HepG2 (cell line): ENCODE measurements at regions not wholly inside any gene's neighbourhood (a gene's known extent, or its start where the extent isn't known, plus 50 kb on each side); places are given as distances from the start of the nearest gene placed in this dataset.

Experiments
- ATAC-seq: fragments of 200-7000 bp; cut with Tn5 transposase; 3 replicates; pipeline ENCODE4 v1.9.1; 2020; ENCODE audit warnings: mild to moderate bottlenecking, moderate library complexity
- BruUV-seq: library from RNA; stranded (reverse); fragments of 400-500 nt; replicated peaks from 2 replicates; lab custom pipeline; 2021; lab: Mats Ljungman, UMichigan
- CTCF ChIA-PET: fragments of 300-600 bp; formaldehyde crosslinking; extraction: SDS; loops from one replicate; lab custom pipeline; 2021; ENCODE audit warnings: low total read pairs, inconsistent platforms, low intra/inter-chr PET ratio; lab: Yijun Ruan, JAX
- POLR2A ChIA-PET: fragments of 350-600 bp; sonication (Branson Sonifier 250); formaldehyde crosslinking; loops from one replicate; lab custom pipeline; 2020; ENCODE audit warnings: antibody characterized with exemption, inconsistent platforms; lab: Yijun Ruan, JAX
- DNase-seq: peaks from one replicate; pipeline ENCODE4 v3.0.0-alpha.2; 2015; ENCODE audit warnings: low spot score
- FAIRE-seq: peaks from 3 replicates; lab custom pipeline; 2011; peaks lifted over from hg19 to GRCh38; lab: Jason Lieb, UNC
- H2AFZ ChIP-seq: one replicate; pipeline ENCODE4 v1.6.1; 2011; ENCODE audit warnings: low read length, inconsistent platforms
- H3K27ac ChIP-seq: fragments of 300-600 bp; 3 replicates; pipeline ENCODE4 v1.8.0; 2011; ENCODE audit warnings: mixed run types, mild to moderate bottlenecking, mixed read lengths, low read length, inconsistent platforms; ENCODE audit not compliant: insufficient read depth; ENCODE audit errors: extremely low read length
- H3K27me3 ChIP-seq, 2 experiments: fragments of 200-600 bp in 1 of 2; 2 replicates in 1 of 2; 3 replicates in 1 of 2; pipeline versions ENCODE4 v1.6.0 to v1.8.0; 2011; ENCODE audit warnings: low read length in 2 of 2, mild to moderate bottlenecking in 2 of 2, moderate library complexity in 2 of 2, inconsistent platforms in 1 of 2; ENCODE audit not compliant: insufficient read depth in 2 of 2, control insufficient read depth in 1 of 2
- H3K36me3 ChIP-seq, 2 experiments: fragments of 200-600 bp in 1 of 2; replicated peaks in 1 of 2; 2 replicates in 1 of 2; 3 replicates in 1 of 2; pipeline versions ENCODE4 v1.5.1 to v1.8.0; 2011; ENCODE audit warnings: low read length in 2 of 2, inconsistent platforms in 1 of 2; ENCODE audit not compliant: insufficient read depth in 2 of 2, control insufficient read depth in 1 of 2
- H3K4me1 ChIP-seq: 2 replicates; pipeline ENCODE4 v1.5.1; 2012; ENCODE audit warnings: low read length, inconsistent platforms; ENCODE audit not compliant: insufficient read depth
- H3K4me2 ChIP-seq: 2 replicates; pipeline ENCODE4 v1.6.0; 2011; ENCODE audit warnings: low read depth, low read length, inconsistent platforms
- H3K4me3 ChIP-seq, 3 experiments: fragments of 200-600 bp in 1 of 3; sonication (generic), shearing (Covaris generic) in 1 of 3; replicated peaks in 1 of 3; 2 replicates each; pipeline ENCODE4 v1.5.1; 2011 to 2016; ENCODE audit warnings: low read length in 3 of 3, inconsistent platforms in 2 of 3, low read depth in 2 of 3, mild to moderate bottlenecking in 2 of 3, control low read depth in 1 of 3, mixed read lengths in 1 of 3; ENCODE audit not compliant: insufficient read depth in 1 of 3
- H3K79me2 ChIP-seq: one replicate; pipeline ENCODE4 v1.6.1; 2011; ENCODE audit warnings: low read length, inconsistent platforms; ENCODE audit not compliant: insufficient read depth
- H3K9ac ChIP-seq: 2 replicates; pipeline ENCODE4 v1.6.0; 2011; ENCODE audit warnings: mild to moderate bottlenecking, low read depth, low read length, inconsistent platforms; ENCODE audit not compliant: insufficient read depth
- H3K9me3 ChIP-seq: 2 replicates; pipeline ENCODE4 v1.5.1; 2012; ENCODE audit warnings: mild to moderate bottlenecking, low read length
- H4K20me1 ChIP-seq: 2 replicates; pipeline ENCODE4 v1.6.0; 2011; ENCODE audit warnings: inconsistent platforms, mild to moderate bottlenecking, low read length, moderate library complexity; ENCODE audit not compliant: insufficient read depth
- CREB1 ChIP-seq, 2 experiments: fragments of 450-650 bp in 1 of 2; IDR thresholded peaks; 2 replicates each; pipeline ENCODE4 v1.6.1; 2016 to 2017; ENCODE audit warnings: control low read depth in 1 of 2, mild to moderate bottlenecking in 1 of 2, missing compliant biosample characterization in 1 of 2, missing genetic modification characterization in 1 of 2
- SATB2 ChIP-seq: sonication (generic); formaldehyde crosslinking; IDR thresholded peaks from 2 replicates; pipeline ENCODE4 v1.5.0; 2020; ENCODE audit warnings: missing genetic modification reagents
- TAF15 ChIP-seq: fragments of 200-400 bp; formaldehyde crosslinking; IDR thresholded peaks from one replicate; pipeline ENCODE4 v1.6.1; 2018; ENCODE audit warnings: mild to moderate bottlenecking, low read depth, low read length; ENCODE audit not compliant: poor library complexity, severe bottlenecking
- TBL1XR1 ChIP-seq: fragments of 150-350 bp; IDR thresholded peaks from 2 replicates; pipeline ENCODE4 v1.6.1; 2014; ENCODE audit warnings: borderline replicate concordance, low read length; ENCODE audit not compliant: partially characterized antibody
- TBX3 ChIP-seq: fragments of 450-650 bp; IDR thresholded peaks from 2 replicates; pipeline ENCODE4 v1.6.1; 2017; ENCODE audit warnings: antibody characterized with exemption, mild to moderate bottlenecking, inconsistent platforms, borderline replicate concordance
- YY1 ChIP-seq: IDR thresholded peaks from 2 replicates; pipeline ENCODE4 v1.6.1; 2011; ENCODE audit warnings: low read length, low read depth, moderate library complexity, mild to moderate bottlenecking; ENCODE audit not compliant: insufficient read depth, insufficient replicate concordance
- ZBTB49 ChIP-seq: sonication (generic); formaldehyde crosslinking; IDR thresholded peaks from 2 replicates; pipeline ENCODE4 v1.4.0; 2020; ENCODE audit warnings: missing genetic modification reagents, borderline replicate concordance
- ZBTB7B ChIP-seq: sonication (generic); formaldehyde crosslinking; IDR thresholded peaks from 2 replicates; pipeline ENCODE4 v1.4.0; 2020; ENCODE audit warnings: missing genetic modification reagents
- ZNF547 ChIP-seq: sonication (generic); formaldehyde crosslinking; IDR thresholded peaks from 2 replicates; pipeline ENCODE4 v1.5.1; 2020; ENCODE audit warnings: mild to moderate bottlenecking, missing genetic modification reagents
- ZNF891 ChIP-seq: sonication (generic); formaldehyde crosslinking; IDR thresholded peaks from 2 replicates; pipeline ENCODE4 v1.5.0; 2020; ENCODE audit warnings: mild to moderate bottlenecking, missing genetic modification reagents
- WGBS: methylation state at CpG from one replicate; pipeline ENCODE4 v1.1.6; 2017; ENCODE audit warnings: low lambda C conversion rate; 5-methylcytosine and 5-hydroxymethylcytosine counted together
- in situ Hi-C: cut with HindIII; loops from 2 replicates; pipeline ENCODE4 v1.10.0; 2017; ENCODE audit warnings: low pct_unique_long_range_greater_than_20kb; ENCODE audit not compliant: extremely low pct_ligation_motif_present
- intact Hi-C: fragments of 100-400 bp; cut with micrococcal nuclease; formaldehyde crosslinking; loops from one replicate; pipeline ENCODE4 v1.10.0; 2022; ENCODE audit not compliant: unreplicated experiment
- TF ChIP-seq, protein P1 (sequence below): sonication (generic); formaldehyde crosslinking; IDR thresholded peaks from 2 replicates; pipeline ENCODE4 v1.5.1; 2020; ENCODE audit warnings: missing genetic modification reagents, mild to moderate bottlenecking, borderline replicate concordance

GRCh38 chr4:151895671-151896070 is 134.9 kb upstream of the GATB start (continued):
- TF ChIP-seq ZBTB7B (no peak), ZNF547 (CRISPR knock-in tag) (no peak)

DNA sequence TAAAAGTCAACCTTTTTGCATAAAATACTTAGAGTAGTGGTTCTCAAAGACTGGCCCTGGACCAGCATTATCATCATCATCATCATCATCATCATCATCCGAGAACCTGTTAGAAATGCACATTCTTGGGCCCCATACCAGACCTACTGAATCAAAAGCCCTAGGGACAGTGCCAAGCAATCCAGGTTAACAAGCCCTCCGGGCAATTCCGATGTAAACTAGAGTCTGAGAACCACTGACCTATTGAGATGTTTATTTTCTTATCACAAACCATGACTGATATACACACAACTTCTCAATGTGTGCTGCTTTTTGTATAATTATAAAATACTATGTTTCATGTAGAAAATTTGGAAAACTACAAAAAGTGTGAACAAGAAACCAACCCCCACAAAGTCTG is 133.4 kb upstream of the GATB start:
- H2AFZ ChIP-seq = no peak overlapping the region
- no peak overlapping the region for H3K4me3 ChIP-seq
- no peak overlapping the region for H3K27ac ChIP-seq
- no peaks in the 10 kb centered on the region for H3K4me1 ChIP-seq
- ATAC-seq (no peak), DNase-seq (no peak), FAIRE-seq (no peak)
- H3K27me3 ChIP-seq = no peaks in the 10 kb centered on the region
- H3K9ac ChIP-seq = no peak overlapping the region
- no peaks in the 10 kb centered on the region for H3K9me3 ChIP-seq
- CTCF ChIA-PET = no interaction called here
- WGBS = 57% methylated on average over 3 of the region's 3 CpGs
- intact Hi-C loops (no loop called here), in situ Hi-C loops (no loop called here)
- no peak overlapping the region for H3K4me2 ChIP-seq
- BruUV-seq = no TSS peak
- POLR2A ChIA-PET = no interaction called here
- no peaks in the 10 kb centered on the region for H3K79me2 ChIP-seq
- TF ChIP-seq SATB2 (CRISPR knock-in tag) (no peak), CREB1 (IDR thresholded peaks at IDR 0.05) (0 out of 2 replicates have a peak, but pooled peaks have one; percentile 7), CREB1 (CRISPR knock-in tag; IDR thresholded peaks at IDR 0.05) (no peak)
- no peaks in the 10 kb centered on the region for H3K36me3 ChIP-seq
- H4K20me1 ChIP-seq = no peaks in the 10 kb centered on the region

GRCh38 chr4:151888367-151888866 is 127.6 kb upstream of the GATB start:
- peaks cover 0 to 10% of the 10 kb centered on the region in 2 experiments; a peak in 1 of 5 replicates for H3K27me3 ChIP-seq
- ATAC-seq = no peak
- no peaks in the 10 kb centered on the region for H3K36me3 ChIP-seq
- CTCF ChIA-PET = no interaction called here
- WGBS = 0% methylated on average over 6 of the region's 6 CpGs
- in situ Hi-C loops = no loop called here
- no peak overlapping the region for H3K4me3 ChIP-seq
- FAIRE-seq = no peak
- no peak overlapping the region for H2AFZ ChIP-seq
- no peaks in the 10 kb centered on the region for H3K4me1 ChIP-seq
- H3K79me2 ChIP-seq = no peaks in the 10 kb centered on the region
- POLR2A ChIA-PET = no interaction called here
- intact Hi-C loops = no loop called here
- no peak overlapping the region for H3K27ac ChIP-seq
- no peak overlapping the region for H3K9ac ChIP-seq
- no peaks in the 10 kb centered on the region for H3K9me3 ChIP-seq
- TF ChIP-seq TBX3 (no peak), ZNF891 (CRISPR knock-in tag) (no peak), TAF15 (no peak), ZNF547 (CRISPR knock-in tag) (no peak), YY1 (no peak), ZBTB49 (CRISPR knock-in tag) (no peak), TBL1XR1 (no peak)
- TF ChIP-seq, protein P1, sequence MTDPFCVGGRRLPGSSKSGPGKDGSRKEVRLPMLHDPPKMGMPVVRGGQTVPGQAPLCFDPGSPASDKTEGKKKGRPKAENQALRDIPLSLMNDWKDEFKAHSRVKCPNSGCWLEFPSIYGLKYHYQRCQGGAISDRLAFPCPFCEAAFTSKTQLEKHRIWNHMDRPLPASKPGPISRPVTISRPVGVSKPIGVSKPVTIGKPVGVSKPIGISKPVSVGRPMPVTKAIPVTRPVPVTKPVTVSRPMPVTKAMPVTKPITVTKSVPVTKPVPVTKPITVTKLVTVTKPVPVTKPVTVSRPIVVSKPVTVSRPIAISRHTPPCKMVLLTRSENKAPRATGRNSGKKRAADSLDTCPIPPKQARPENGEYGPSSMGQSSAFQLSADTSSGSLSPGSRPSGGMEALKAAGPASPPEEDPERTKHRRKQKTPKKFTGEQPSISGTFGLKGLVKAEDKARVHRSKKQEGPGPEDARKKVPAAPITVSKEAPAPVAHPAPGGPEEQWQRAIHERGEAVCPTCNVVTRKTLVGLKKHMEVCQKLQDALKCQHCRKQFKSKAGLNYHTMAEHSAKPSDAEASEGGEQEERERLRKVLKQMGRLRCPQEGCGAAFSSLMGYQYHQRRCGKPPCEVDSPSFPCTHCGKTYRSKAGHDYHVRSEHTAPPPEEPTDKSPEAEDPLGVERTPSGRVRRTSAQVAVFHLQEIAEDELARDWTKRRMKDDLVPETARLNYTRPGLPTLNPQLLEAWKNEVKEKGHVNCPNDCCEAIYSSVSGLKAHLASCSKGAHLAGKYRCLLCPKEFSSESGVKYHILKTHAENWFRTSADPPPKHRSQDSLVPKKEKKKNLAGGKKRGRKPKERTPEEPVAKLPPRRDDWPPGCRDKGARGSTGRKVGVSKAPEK = no peak
- TF ChIP-seq, all 625 proteins: peak for 0
- no peak overlapping the region for H3K4me2 ChIP-seq
- no TSS peak for BruUV-seq
- H4K20me1 ChIP-seq = no peaks in the 10 kb centered on the region
- DNase-seq = no peak
